ENCODE measurements at regions not wholly inside any gene's neighbourhood (a gene's known extent, or its start where the extent isn't known, plus 50 kb on each side); places are given as distances from the start of the nearest gene placed in this dataset.
"Not testable (repeated sequence)": the region's sequence is repeated elsewhere in the genome, so short reads cannot be mapped to it uniquely, and the experiment has no call there.

DNA sequence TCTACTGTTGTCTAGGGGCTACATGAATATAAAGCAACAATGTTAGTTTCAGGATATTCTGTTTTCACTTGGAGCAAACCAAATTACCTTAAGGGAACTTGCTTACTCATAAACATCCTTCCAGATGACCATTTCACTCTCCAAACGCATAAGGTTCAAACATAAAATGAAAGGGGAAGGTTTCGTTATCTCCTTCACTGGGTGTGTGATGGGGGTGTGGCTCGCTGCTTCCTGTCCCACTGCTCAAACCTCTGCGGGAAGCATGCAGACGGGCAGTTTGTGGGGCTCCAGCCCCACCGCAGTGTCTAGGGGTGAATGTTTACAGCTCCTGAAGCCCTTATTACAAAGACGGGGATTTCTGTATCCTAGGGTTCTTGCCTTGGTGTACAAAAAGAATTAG is 1310.9 kb upstream of the TMEFF2 start:
- no peak for DNase-seq (ENCODE audit: low read depth, low spot score)

- DNase-seq (ENCODE audit: low read depth, low spot score), result no peak
These were observed 1307.8 kb upstream of the TMEFF2 start for GRCh38 chr2:193502363-193503035.

- DNase-seq (ENCODE audit: low read depth, low spot score), result no peak
These were observed 1302.1 kb upstream of the TMEFF2 start for GRCh38 chr2:193496786-193497185.

- DNase-seq (ENCODE audit: low read depth, low spot score), result no peak
These were observed 1287.8 kb upstream of the TMEFF2 start for GRCh38 chr2:193482557-193482956.

GRCh38 chr2:193480187-193480586 is 1285.5 kb upstream of the TMEFF2 start:
- no peak for DNase-seq (ENCODE audit: low read depth, low spot score)

- no peak for DNase-seq (ENCODE audit: low read depth, low spot score)
These were observed 1281.6 kb upstream of the TMEFF2 start for GRCh38 chr2:193476171-193476800.

- DNase-seq (ENCODE audit: low read depth, low spot score), result no peak
These were observed 1280.3 kb upstream of the TMEFF2 start for GRCh38 chr2:193475038-193475437.

- DNase-seq (ENCODE audit: low read depth, low spot score), result no peak
These were observed 1274.5 kb upstream of the TMEFF2 start for GRCh38 chr2:193469251-193469650.

DNA sequence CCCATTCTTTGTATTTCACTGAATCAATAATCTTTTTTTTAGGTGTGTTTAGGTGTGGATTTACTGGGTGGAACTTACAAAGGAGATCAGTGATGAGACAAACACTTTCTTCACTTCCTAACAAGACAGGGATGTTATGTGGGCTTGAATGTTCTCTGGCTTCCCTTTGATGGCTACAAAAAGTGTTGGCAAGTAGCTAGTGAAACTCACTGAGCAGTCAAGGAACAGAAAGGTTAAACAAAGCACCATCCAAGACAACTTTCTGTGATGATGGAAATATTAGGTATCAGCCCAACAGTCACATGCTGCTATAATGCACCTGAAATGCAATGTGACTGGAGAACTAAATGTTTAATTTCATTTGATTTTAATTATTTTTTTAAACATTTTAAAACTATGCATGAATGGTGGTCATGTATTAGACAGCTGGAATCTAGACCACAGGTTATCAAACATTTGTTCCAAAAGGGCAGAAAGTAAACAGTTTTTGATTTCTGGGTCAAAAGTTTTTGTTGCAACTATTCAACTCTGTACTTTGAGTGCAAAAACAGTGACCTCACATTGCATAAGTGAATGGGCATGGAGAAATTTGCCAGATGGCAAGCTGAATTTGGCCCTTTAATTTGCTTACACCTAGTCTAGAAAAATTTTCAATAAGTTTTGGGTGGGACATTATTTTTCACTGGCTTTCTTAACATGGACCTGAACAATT is 1272.7 kb upstream of the TMEFF2 start:
- DNase-seq (ENCODE audit: low read depth, low spot score), result no peak

DNA sequence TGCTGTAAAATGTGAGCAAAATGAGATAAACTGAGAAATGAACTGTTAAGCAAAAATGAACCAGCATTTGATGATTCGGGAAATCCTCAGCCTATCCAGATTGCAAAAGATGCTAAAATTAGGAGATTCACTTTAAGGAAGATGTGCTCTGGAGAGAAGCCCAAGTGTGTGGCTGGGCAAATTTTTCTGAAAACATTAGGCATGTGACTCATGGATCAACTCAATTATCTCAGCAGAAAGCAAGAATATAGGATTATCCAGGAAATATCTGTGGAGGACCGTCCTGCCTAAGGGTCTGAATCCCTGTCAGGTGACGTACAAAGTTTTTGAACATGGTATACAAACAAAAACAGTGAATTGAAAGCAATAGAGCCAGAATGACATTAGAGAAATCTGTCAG is 1268.3 kb upstream of the TMEFF2 start:
- no peak for DNase-seq (ENCODE audit: low read depth, low spot score)

DNA sequence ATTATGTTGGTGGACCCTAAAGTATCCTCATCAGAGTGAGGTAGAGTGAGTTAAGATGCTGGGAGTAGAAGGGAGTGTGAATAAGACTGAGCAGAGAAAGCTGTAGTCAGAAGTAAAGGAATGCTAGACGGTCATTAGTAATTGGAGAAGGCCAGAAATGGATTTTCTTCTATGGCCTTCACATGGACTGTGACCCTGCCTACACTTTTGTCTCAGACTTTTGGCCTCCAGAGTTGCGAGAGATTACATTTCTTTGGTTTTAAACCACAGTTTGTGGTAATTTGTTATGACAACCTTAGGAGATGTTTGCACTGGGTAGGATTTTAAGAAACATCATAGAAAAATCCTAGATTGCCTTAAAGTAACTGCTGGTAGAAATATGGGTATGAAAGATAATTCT is 1267.7 kb upstream of the TMEFF2 start:
- DNase-seq (ENCODE audit: low read depth, low spot score), result no peak

DNA sequence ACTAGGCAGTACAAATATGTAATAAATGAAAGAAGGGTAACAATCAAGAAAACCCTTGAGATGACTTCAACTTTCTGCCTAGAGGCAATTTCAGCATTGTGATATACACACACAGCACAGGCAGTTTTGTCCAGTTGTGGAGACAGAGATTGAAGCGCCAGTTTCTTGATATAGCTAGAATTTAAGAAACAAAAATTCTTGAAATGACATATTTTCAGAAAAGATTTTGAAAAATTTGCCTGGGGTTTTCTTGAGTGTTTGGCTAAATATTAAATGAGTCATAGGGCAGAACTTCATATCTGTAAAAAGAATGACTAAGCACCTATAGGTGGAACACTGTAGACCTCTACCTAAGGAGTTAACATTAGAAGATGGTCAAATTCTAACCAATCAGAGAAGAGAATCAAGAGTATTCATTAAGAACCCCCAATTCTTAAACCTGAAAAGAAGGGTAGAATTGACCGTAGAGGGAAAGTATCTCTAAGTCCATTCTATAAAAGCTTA is 1266.8 kb upstream of the TMEFF2 start:
- DNase-seq (ENCODE audit: low read depth, low spot score), result no peak

- no peak for DNase-seq (ENCODE audit: low read depth, low spot score)
These were observed 1252.2 kb upstream of the TMEFF2 start for GRCh38 chr2:193446967-193447366.

- no peak for DNase-seq (ENCODE audit: low read depth, low spot score)
These were observed 1247.6 kb upstream of the TMEFF2 start for GRCh38 chr2:193442293-193442692.

GRCh38 chr2:193428336-193428818 is 1233.6 kb upstream of the TMEFF2 start:
- no peak for DNase-seq (ENCODE audit: low read depth, low spot score)

DNA sequence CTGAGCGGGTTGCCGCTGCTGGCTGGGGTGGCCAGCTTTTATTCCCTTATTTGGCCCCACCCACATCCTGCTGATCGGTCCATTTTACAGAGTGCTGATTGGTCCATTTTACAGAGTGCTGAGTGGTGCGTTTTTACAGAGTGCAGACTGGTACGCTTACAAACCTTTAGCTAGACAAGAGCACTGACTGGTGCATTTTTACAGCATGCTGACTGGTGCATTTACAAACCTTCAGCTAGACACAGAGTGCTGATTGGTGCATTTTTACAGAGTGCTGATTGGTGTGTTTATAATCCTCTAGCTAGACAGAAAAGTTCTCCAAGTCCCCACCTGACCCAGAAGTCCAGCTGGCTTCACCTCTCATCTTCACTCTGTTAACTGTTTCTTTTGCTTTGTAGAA is 1217.6 kb upstream of the TMEFF2 start:
- DNase-seq (ENCODE audit: low read depth, low spot score), result not testable (repeated sequence)

- no peak for DNase-seq (ENCODE audit: low read depth, low spot score)
These were observed 1215.2 kb upstream of the TMEFF2 start for GRCh38 chr2:193409951-193410350.

DNA sequence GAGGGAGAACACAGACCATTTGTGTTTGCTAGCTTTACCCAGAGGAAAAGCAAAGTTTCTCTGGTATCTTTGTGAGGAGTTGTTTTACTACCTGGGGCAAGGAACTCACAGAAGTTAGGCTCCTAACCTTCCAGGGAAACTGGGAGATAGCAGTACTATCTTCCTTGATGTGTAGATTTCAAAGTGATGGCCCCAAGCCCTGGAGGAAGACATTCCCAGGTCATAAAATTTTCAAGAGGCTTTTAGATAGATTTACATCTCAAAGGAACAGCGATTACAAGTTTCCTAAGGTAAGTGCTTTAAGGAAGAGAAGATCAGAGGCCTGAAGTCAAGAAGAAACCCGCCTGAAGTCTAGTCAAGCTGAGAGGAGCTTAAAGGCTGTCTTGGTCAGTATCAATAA is 1187.8 kb upstream of the TMEFF2 start:
- no peak for DNase-seq (ENCODE audit: low read depth, low spot score)

- no peak for DNase-seq (ENCODE audit: low read depth, low spot score)
These were observed 1183.1 kb upstream of the TMEFF2 start for GRCh38 chr2:193377789-193378188.

- DNase-seq (ENCODE audit: low read depth, low spot score), result no peak
These were observed 1178.4 kb upstream of the TMEFF2 start for GRCh38 chr2:193373120-193373519.

GRCh38 chr2:193371200-193371599 is 1176.5 kb upstream of the TMEFF2 start:
- no peak for DNase-seq (ENCODE audit: low read depth, low spot score)

- DNase-seq (ENCODE audit: low read depth, low spot score), result no peak
These were observed 1173.9 kb upstream of the TMEFF2 start for GRCh38 chr2:193368615-193369014.

DNA sequence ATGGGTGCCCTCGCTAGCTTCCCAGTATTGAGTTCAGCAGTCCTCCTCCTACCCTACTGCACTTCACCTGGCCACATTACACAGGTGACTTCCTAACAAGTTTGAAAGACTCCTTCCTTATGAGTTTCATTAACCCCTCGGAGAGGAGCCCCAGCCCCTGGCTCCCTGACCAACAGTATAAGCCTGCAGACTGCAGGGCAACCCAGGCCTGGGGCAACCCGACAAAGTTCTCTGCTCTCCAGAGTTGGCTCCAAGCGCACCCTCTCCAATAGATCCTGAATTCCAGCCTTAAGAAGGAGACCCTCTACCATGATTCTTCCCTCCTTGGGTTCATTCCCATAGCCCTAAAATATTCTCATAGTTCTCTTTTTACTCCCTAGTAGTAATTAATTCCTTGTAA is 1162.8 kb upstream of the TMEFF2 start:
- no peak for DNase-seq (ENCODE audit: low read depth, low spot score)

Data from activated CD4-positive, CD25-positive, alpha-beta regulatory T cell treated with anti-CD3 and anti-CD28 coated beads, Interleukin-2, amount 50 U/mL, for 16 hours (primary cell).